Neuronal stem cell (in vitro differentiated cells): ENCODE measurements at regions not wholly inside any gene's neighbourhood (a gene's known extent, or its start where the extent isn't known, plus 50 kb on each side); places are given as distances from the start of the nearest gene placed in this dataset.

ENCODE experiments used
- DNase-seq: peaks from one replicate; pipeline ENCODE4 v3.0.0-alpha.2; 2013; ENCODE audit warnings: low spot score
- H2AFZ ChIP-seq: one replicate; pipeline ENCODE4 v1.6.1; 2013; ENCODE audit warnings: mild to moderate bottlenecking, low read length, inconsistent platforms
- H2AK5ac ChIP-seq: 2 replicates; pipeline ENCODE4 v1.6.1; 2013; ENCODE audit warnings: low read depth, mild to moderate bottlenecking, inconsistent platforms, low read length, moderate library complexity, mixed read lengths
- H2BK120ac ChIP-seq: 2 replicates; pipeline ENCODE4 v1.6.1; 2013; ENCODE audit warnings: low read depth, mild to moderate bottlenecking, inconsistent platforms, low read length, moderate library complexity, mixed read lengths
- H2BK12ac ChIP-seq: one replicate; pipeline ENCODE4 v1.6.1; 2013; ENCODE audit warnings: low read length, inconsistent platforms
- H2BK15ac ChIP-seq: 2 replicates; pipeline ENCODE4 v1.6.1; 2013; ENCODE audit warnings: mild to moderate bottlenecking, low read length, inconsistent platforms, mixed read lengths
- H2BK5ac ChIP-seq: one replicate; pipeline ENCODE4 v1.6.1; 2013; ENCODE audit warnings: inconsistent platforms, mild to moderate bottlenecking, low read length, moderate library complexity
- H3K14ac ChIP-seq: one replicate; pipeline ENCODE4 v1.6.1; 2013; ENCODE audit warnings: low read length, inconsistent platforms
- H3K18ac ChIP-seq: 2 replicates; pipeline ENCODE4 v1.6.1; 2013; ENCODE audit warnings: low read length, inconsistent platforms
- H3K23ac ChIP-seq: 2 replicates; pipeline ENCODE4 v1.6.1; 2013; ENCODE audit warnings: low read depth, mild to moderate bottlenecking, mixed read lengths, low read length, inconsistent platforms; ENCODE audit not compliant: poor library complexity
- H3K27ac ChIP-seq: replicated peaks from 3 replicates; pipeline ENCODE4 v1.5.1; 2013; ENCODE audit warnings: low read length, inconsistent platforms
- H3K27me3 ChIP-seq, 3 experiments: 2 replicates each; pipeline ENCODE4 v1.6.1; 2013; ENCODE audit warnings: low read length in 3 of 3, mild to moderate bottlenecking in 2 of 3, inconsistent platforms in 1 of 3, low read depth in 1 of 3, mixed read lengths in 1 of 3, moderate library complexity in 1 of 3; ENCODE audit not compliant: control insufficient read depth in 3 of 3, insufficient read depth in 3 of 3
- H3K36me3 ChIP-seq, 2 donors: replicated peaks in 1 of 2; 2 replicates each; pipeline ENCODE4 v1.6.1; 2013; ENCODE audit warnings: low read length in 2 of 2; ENCODE audit not compliant: control insufficient read depth in 2 of 2, insufficient read depth in 2 of 2
- H3K4ac ChIP-seq: 2 replicates; pipeline ENCODE4 v1.6.1; 2013; ENCODE audit warnings: inconsistent platforms, mild to moderate bottlenecking, low read length, moderate library complexity
- H3K4me1 ChIP-seq, 2 donors: 1 replicate in 1 of 2; 2 replicates in 1 of 2; pipeline ENCODE4 v1.6.1; 2013; ENCODE audit warnings: low read length in 2 of 2, low read depth in 1 of 2; ENCODE audit not compliant: control insufficient read depth in 2 of 2, insufficient read depth in 1 of 2
- H3K4me2 ChIP-seq: one replicate; pipeline ENCODE4 v1.6.1; 2013; ENCODE audit warnings: mild to moderate bottlenecking, low read length, inconsistent platforms; ENCODE audit not compliant: insufficient read depth, poor library complexity, severe bottlenecking
- H3K4me3 ChIP-seq, 2 donors: 2 replicates each; pipeline ENCODE4 v1.5.1; 2013; ENCODE audit warnings: low read length in 2 of 2, mild to moderate bottlenecking in 2 of 2, inconsistent platforms in 1 of 2, moderate library complexity in 1 of 2
- H3K79me1 ChIP-seq: one replicate; pipeline ENCODE4 v1.6.1; 2013; ENCODE audit warnings: low read depth, mild to moderate bottlenecking, inconsistent platforms, low read length, moderate library complexity
- H3K9ac ChIP-seq: one replicate; pipeline ENCODE4 v1.6.1; 2013; ENCODE audit warnings: mild to moderate bottlenecking, low read depth, low read length, inconsistent platforms; ENCODE audit not compliant: poor library complexity
- H3K9me3 ChIP-seq, 2 donors: replicated peaks in 1 of 2; 2 replicates each; pipeline versions ENCODE3 to v1.6.1; 2013; ENCODE audit warnings: low read length in 2 of 2, mild to moderate bottlenecking in 2 of 2, inconsistent platforms in 1 of 2, low read depth in 1 of 2, mixed read lengths in 1 of 2, moderate library complexity in 1 of 2; ENCODE audit not compliant: control insufficient read depth in 2 of 2, insufficient read depth in 1 of 2
- H4K8ac ChIP-seq: one replicate; pipeline ENCODE4 v1.6.1; 2013; ENCODE audit warnings: low read depth, mild to moderate bottlenecking, inconsistent platforms, low read length, moderate library complexity
- H4K91ac ChIP-seq: one replicate; pipeline ENCODE4 v1.6.1; 2013; ENCODE audit warnings: low read length, low read depth, mild to moderate bottlenecking, inconsistent platforms; ENCODE audit not compliant: poor library complexity
- WGBS, 2 donors: extraction: QIAGEN DNeasy Blood & Tissue Kit; methylation state at CpG; one replicate each; pipeline ENCODE4 v1.1.7; 2013; ENCODE audit warnings: missing lambda C conversion rate in 2 of 2, mixed read lengths in 1 of 2; ENCODE audit not compliant: insufficient read length in 2 of 2, insufficient replicate concordance in 1 of 2; ENCODE audit errors: extremely low coverage in 2 of 2; 5-methylcytosine and 5-hydroxymethylcytosine counted together

GRCh38 chr12:28974166-28974565, 174.9 kb upstream of the FAR2 start:
- Histone ChIP-seq H3K4ac (no peak overlapping the region), H2AK5ac (no peak overlapping the region), H3K27ac (no peak overlapping the region), H2AFZ (no peak overlapping the region), H3K18ac (no peak overlapping the region), H4K8ac (no peak overlapping the region), H3K14ac (no peak overlapping the region), H3K4me3 (no peak overlapping the region), H3K9ac (no peak overlapping the region), H3K4me2 (no peak overlapping the region), H3K4me1 (no peaks in the 10 kb centered on the region), H2BK15ac (no peak overlapping the region), H2BK120ac (no peak overlapping the region), H3K9me3 (no peaks in the 10 kb centered on the region), H2BK5ac (no peak overlapping the region), H3K27me3 (no peaks in the 10 kb centered on the region), H3K36me3 (no peaks in the 10 kb centered on the region), H2BK12ac (no peak overlapping the region), H3K79me1 (no peaks in the 10 kb centered on the region), H3K23ac (no peak overlapping the region), H4K91ac (no peak overlapping the region)
- no CpG with 5 or more reads among the region's 1 CpG for WGBS, 2 donors
- DNase-seq: no peak

GRCh38 chr12:28974883-28975282, 174.2 kb upstream of the FAR2 start:
- H2AK5ac ChIP-seq: no peak overlapping the region
- H4K91ac ChIP-seq: no peak overlapping the region
- H3K27ac ChIP-seq: no peak overlapping the region
- no peak overlapping the region for H3K4ac ChIP-seq
- DNase-seq: no peak
- no peak overlapping the region for H2AFZ ChIP-seq
- no peak overlapping the region for H2BK12ac ChIP-seq
- H4K8ac ChIP-seq: no peak overlapping the region
- no peak overlapping the region for H3K18ac ChIP-seq
- H3K36me3 ChIP-seq: no peaks in the 10 kb centered on the region
- H3K9ac ChIP-seq: no peak overlapping the region
- no peaks in the 10 kb centered on the region for H3K79me1 ChIP-seq
- H3K4me3 ChIP-seq: no peak overlapping the region
- no peak overlapping the region for H3K14ac ChIP-seq
- H3K9me3 ChIP-seq: no peaks in the 10 kb centered on the region
- no peaks in the 10 kb centered on the region for H3K4me1 ChIP-seq
- no peaks in the 10 kb centered on the region for H3K27me3 ChIP-seq
- no CpG with 5 or more reads among the region's 1 CpG for WGBS, 2 donors
- H3K4me2 ChIP-seq: no peak overlapping the region
- no peak overlapping the region for H2BK120ac ChIP-seq
- H2BK5ac ChIP-seq: no peak overlapping the region
- no peak overlapping the region for H3K23ac ChIP-seq
- no peak overlapping the region for H2BK15ac ChIP-seq

GRCh38 chr12:28975564-28976340, 173.3 kb upstream of the FAR2 start:
- H3K14ac ChIP-seq: no peak overlapping the region
- H3K23ac ChIP-seq: no peak overlapping the region
- no peak overlapping the region for H3K4me3 ChIP-seq
- no peak overlapping the region for H4K8ac ChIP-seq
- H3K4me2 ChIP-seq: no peak overlapping the region
- WGBS, 2 donors: no CpG with 5 or more reads among the region's 3 CpGs
- no peaks in the 10 kb centered on the region for H3K27me3 ChIP-seq
- no peaks in the 10 kb centered on the region for H3K79me1 ChIP-seq
- H2BK12ac ChIP-seq: no peak overlapping the region
- no peak overlapping the region for H3K9ac ChIP-seq
- no peaks in the 10 kb centered on the region for H3K36me3 ChIP-seq
- no peak overlapping the region for H3K4ac ChIP-seq
- H2AFZ ChIP-seq: no peak overlapping the region
- no peaks in the 10 kb centered on the region for H3K4me1 ChIP-seq
- H2BK5ac ChIP-seq: no peak overlapping the region
- H2AK5ac ChIP-seq: no peak overlapping the region
- DNase-seq: no peak
- H3K27ac ChIP-seq: no peak overlapping the region
- H2BK120ac ChIP-seq: no peak overlapping the region
- no peak overlapping the region for H3K18ac ChIP-seq
- no peak overlapping the region for H4K91ac ChIP-seq
- no peaks in the 10 kb centered on the region for H3K9me3 ChIP-seq
- no peak overlapping the region for H2BK15ac ChIP-seq

- peaks cover 0 to 2% of the 10 kb centered on the region in 2 donors for H3K4me1 ChIP-seq
- no peaks in the 10 kb centered on the region for H3K9me3 ChIP-seq
- H2BK5ac ChIP-seq: no peak overlapping the region
- H3K9ac ChIP-seq: no peak overlapping the region
- no peak overlapping the region for H4K8ac ChIP-seq
- H2BK120ac ChIP-seq: no peak overlapping the region
- WGBS, 2 donors: no CpG with 5 or more reads among the region's 4 CpGs
- no peak overlapping the region for H2BK12ac ChIP-seq
- no peaks in the 10 kb centered on the region for H3K36me3 ChIP-seq
- H3K14ac ChIP-seq: no peak overlapping the region
- no peak overlapping the region for H3K4ac ChIP-seq
- H3K4me2 ChIP-seq: no peak overlapping the region
- no peak overlapping the region for H2AFZ ChIP-seq
- no peak overlapping the region for H3K18ac ChIP-seq
- no peak for DNase-seq
- no peak overlapping the region for H4K91ac ChIP-seq
- H3K4me3 ChIP-seq: no peak overlapping the region
- no peak overlapping the region for H2BK15ac ChIP-seq
- no peaks in the 10 kb centered on the region for H3K79me1 ChIP-seq
- no peak overlapping the region for H2AK5ac ChIP-seq
- H3K27me3 ChIP-seq: no peaks in the 10 kb centered on the region
- no peak overlapping the region for H3K27ac ChIP-seq
- H3K23ac ChIP-seq: no peak overlapping the region
Measured at GRCh38 chr12:28980436-28980835, 168.6 kb upstream of the FAR2 start.
